GM21381 (cell line): ENCODE measurements at regions not wholly inside any gene's neighbourhood (a gene's known extent, or its start where the extent isn't known, plus 50 kb on each side); places are given as distances from the start of the nearest gene placed in this dataset.

Experiments
- ATAC-seq: cut with Tn5 transposase; IDR thresholded peaks from one replicate; pipeline ENCODE4 v1.9.1; 2021; ENCODE audit warnings: mild to moderate bottlenecking, moderate library complexity; ENCODE audit not compliant: unreplicated experiment

GRCh38 chr12:127334912-127335644, 931.9 kb upstream of the TMEM132C start:
- no peak for ATAC-seq

- ATAC-seq, result no peak
These were observed 930.6 kb upstream of the TMEM132C start for GRCh38 chr12:127336416-127336815.

GRCh38 chr12:127339065-127339464, 927.9 kb upstream of the TMEM132C start:
- ATAC-seq, result no peak

DNA sequence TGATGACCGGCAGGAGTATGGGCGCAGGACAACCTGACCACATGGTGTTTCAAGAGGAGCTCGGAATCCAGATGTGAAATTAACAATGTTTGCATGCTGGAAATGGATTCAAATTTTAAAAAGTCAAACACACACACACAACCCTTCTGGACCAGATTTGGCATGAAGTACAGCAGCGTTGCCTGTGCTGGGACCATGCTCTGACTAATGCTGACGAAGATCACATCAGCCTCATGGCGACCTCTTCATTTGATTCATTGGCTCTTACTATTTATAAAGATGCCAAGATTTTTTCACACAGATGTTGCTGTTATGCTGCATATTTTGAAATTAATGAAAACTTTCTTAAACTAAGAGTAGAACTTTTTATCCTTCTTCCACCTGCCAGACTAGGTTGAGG, 926.6 kb upstream of the TMEM132C start:
- no peak for ATAC-seq

DNA sequence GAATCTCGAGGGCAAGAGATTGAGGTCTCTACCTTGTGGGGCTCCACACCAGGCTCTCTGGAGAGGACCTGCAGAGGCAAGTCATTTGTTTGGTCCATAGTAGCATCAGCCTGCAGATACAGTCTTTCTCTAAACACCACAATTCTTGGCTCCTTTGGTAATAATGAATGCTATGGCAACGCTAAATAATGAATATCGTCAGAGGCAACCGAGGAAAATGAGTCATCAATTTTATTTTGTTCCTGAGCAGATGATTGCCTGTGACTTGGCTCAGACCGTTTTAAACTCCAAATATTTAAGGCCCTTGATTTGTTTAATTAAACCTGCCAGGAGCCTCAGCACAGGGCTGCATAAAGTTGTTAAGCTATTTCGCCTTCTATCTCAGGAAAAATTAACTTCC, 924.1 kb upstream of the TMEM132C start:
- ATAC-seq, result no peak

GRCh38 chr12:127343940-127344339, 923.0 kb upstream of the TMEM132C start:
- no peak for ATAC-seq

- ATAC-seq, result no peak
These were observed 915.4 kb upstream of the TMEM132C start for GRCh38 chr12:127351481-127352010.

- ATAC-seq, result no peak
These were observed 911.7 kb upstream of the TMEM132C start for GRCh38 chr12:127355061-127355841.

GRCh38 chr12:127358888-127359287, 908.1 kb upstream of the TMEM132C start:
- ATAC-seq, result no peak

DNA sequence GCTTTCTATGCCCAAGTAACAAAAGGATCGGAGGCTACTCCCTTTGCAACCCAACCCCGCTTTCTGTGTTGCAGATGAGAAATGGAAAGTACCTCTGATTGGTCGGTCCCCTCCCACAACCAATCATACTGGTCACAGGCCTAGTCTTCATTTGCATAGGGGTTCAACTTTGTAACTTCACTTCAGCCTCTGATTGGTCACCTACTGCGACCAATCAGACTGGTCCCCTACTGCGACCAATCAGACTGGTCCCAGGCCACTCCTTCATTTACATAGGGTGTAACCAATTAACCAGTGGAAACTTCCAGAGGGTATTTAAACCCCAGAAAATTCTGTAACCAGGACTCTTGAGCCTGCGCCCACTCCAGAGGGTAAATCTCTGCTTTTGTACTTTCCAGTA, 906.4 kb upstream of the TMEM132C start:
- ATAC-seq, result no peak

GRCh38 chr12:127362121-127362520, 904.8 kb upstream of the TMEM132C start:
- no peak for ATAC-seq

GRCh38 chr12:127363392-127363791, 903.6 kb upstream of the TMEM132C start:
- no peak for ATAC-seq

DNA sequence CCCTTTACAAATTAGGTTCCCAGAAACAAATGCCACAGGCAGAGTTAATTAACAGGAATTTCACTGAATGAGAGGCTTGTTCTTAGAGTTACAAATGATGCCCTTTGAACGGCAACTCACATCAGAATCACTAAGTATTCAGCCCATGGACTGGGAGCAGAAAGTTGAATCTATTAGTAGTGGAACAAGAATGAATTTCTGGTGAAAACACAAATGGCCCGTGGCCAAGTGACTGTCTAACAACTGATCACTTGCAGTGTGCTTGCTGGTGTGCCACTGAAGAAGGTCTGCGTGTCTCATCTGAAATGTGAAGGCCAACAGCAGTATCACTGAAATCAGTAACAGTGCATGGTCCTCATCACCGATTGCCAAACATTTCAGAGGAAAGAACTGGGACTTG, 893.4 kb upstream of the TMEM132C start:
- no peak for ATAC-seq

- ATAC-seq, result no peak
These were observed 892.5 kb upstream of the TMEM132C start for GRCh38 chr12:127374447-127374846.

- ATAC-seq, result peak; percentile 89
These were observed 885.8 kb upstream of the TMEM132C start for GRCh38 chr12:127381043-127381668.

DNA sequence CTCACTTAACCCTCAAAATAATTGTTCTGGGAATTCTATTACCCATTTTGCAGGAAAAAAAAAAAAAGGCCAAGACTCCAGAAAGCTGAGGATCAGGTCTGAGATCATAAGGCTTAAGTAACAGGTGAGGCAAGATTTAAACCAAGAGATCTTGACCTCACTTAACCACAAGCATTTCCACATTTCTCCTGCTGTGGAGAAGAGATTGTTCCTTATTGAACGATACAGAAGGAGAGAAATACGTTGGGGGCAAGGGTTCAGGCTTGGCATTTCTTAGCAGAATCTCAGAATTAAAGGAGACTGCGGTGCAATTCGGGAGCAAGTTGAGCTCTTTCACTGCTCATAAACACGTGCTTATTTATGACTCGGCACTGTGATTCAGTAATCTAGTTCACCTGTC, 885.3 kb upstream of the TMEM132C start:
- no peak for ATAC-seq

GRCh38 chr12:127383281-127383680, 883.7 kb upstream of the TMEM132C start:
- no peak for ATAC-seq

GRCh38 chr12:127386723-127387122, 880.2 kb upstream of the TMEM132C start:
- no peak for ATAC-seq

- ATAC-seq, result no peak
These were observed 878.0 kb upstream of the TMEM132C start for GRCh38 chr12:127388985-127389384.

DNA sequence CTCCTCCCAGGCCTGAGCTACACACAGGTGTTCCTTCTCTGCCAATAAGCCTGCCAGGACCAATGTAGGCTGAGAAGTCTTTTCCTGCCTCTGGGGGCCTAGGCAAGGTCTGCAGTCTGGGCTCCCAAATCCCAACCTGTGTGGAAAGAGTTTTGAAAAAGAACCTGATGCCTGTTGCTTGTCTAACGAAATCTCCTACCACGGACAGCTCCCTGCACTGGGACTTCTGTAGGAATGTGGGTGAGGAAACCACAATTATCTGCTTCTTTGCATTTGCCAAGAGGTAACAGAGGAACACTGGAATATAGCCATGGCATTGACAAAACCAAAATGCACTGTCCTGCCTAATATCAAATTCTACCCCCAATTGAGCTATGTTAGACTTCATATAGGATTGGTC, 877.0 kb upstream of the TMEM132C start:
- ATAC-seq, result no peak

DNA sequence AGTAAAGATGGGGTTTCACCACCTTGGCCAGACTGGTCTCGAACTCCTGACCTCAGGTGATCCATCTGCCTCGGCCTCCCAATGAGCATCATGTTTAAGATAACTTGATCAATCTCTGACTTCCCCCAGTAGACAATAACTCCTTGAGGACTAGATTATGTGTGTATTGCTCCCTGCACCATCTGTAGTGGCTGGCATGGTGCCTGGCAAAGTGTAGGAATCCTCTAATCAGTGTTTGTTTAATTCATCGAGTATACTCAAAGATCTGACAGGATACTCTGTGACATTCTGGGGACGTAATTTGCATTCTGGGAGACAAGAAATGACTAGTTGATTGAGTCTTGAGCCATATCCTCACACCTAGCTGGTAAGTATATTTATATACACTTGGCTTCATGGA, 873.5 kb upstream of the TMEM132C start:
- no peak for ATAC-seq

DNA sequence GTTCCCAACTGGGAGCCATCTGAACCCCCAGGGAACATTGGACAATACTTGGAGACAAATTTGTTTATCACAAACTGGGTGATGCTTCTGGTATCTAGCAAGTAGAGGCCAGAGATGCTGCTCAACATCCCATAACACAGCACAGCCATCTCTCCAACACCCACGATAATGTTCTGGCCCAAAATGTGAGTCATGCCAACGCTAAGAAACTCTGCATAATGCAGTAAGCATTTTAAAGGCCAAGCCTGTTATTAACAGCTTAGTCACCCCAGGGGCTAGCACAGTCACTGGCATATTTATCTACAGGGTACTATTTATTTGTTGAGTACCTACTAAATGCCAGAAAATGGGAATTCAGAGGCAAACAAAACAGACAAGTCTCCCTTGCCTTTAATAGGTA, 873.1 kb upstream of the TMEM132C start:
- ATAC-seq, result no peak
